Osteocyte (in vitro differentiated cells): ENCODE measurements at regions not wholly inside any gene's neighbourhood (a gene's known extent, or its start where the extent isn't known, plus 50 kb on each side); places are given as distances from the start of the nearest gene placed in this dataset.

ENCODE experiments used
- DNase-seq: peaks from one replicate; pipeline ENCODE4 v3.0.0; 2021; ENCODE audit warnings: mixed read lengths; ENCODE audit not compliant: unreplicated experiment; ENCODE audit errors: extremely low spot score
- H3K27ac Mint-ChIP-seq: one replicate; pipeline ENCODE4 v1.8.0; 2021; ENCODE audit warnings: mild to moderate bottlenecking, mixed read lengths; ENCODE audit not compliant: unreplicated experiment
- H3K27me3 Mint-ChIP-seq: one replicate; pipeline ENCODE4 v1.8.0; 2021; ENCODE audit warnings: mixed read lengths; ENCODE audit not compliant: unreplicated experiment
- H3K36me3 Mint-ChIP-seq: one replicate; pipeline ENCODE4 v1.8.0; 2021; ENCODE audit warnings: mixed read lengths; ENCODE audit not compliant: unreplicated experiment
- H3K4me1 Mint-ChIP-seq: one replicate; pipeline ENCODE4 v1.8.0; 2021; ENCODE audit warnings: mixed read lengths; ENCODE audit not compliant: unreplicated experiment
- H3K4me3 Mint-ChIP-seq: one replicate; pipeline ENCODE4 v1.8.0; 2021; ENCODE audit warnings: mild to moderate bottlenecking, moderate library complexity, mixed read lengths; ENCODE audit not compliant: unreplicated experiment
- H3K9me3 Mint-ChIP-seq: one replicate; pipeline ENCODE4 v1.8.0; 2021; ENCODE audit warnings: mixed read lengths; ENCODE audit not compliant: unreplicated experiment
- CTCF ChIP-seq: fragments of 200-600 bp; sonication (generic); IDR thresholded peaks from 2 replicates; pipeline ENCODE4 v1.5.0; 2021; ENCODE audit warnings: antibody characterized with exemption, mild to moderate bottlenecking, moderate library complexity

GRCh38 chr17:73770115-73770848, 126.0 kb upstream of the SDK2 start:
- H3K9me3 Mint-ChIP-seq: no peaks in the 10 kb centered on the region
- H3K27ac Mint-ChIP-seq: no peak overlapping the region
- no peaks in the 10 kb centered on the region for H3K36me3 Mint-ChIP-seq
- peaks cover 13% of the 10 kb centered on the region for H3K27me3 Mint-ChIP-seq
- no peak for DNase-seq
- no peak overlapping the region for H3K4me3 Mint-ChIP-seq
- peaks cover 14% of the 10 kb centered on the region for H3K4me1 Mint-ChIP-seq
- TF ChIP-seq CTCF: no peak

GRCh38 chr17:73770849-73771229, 126.6 kb upstream of the SDK2 start:
- H3K9me3 Mint-ChIP-seq: no peaks in the 10 kb centered on the region
- no peaks in the 10 kb centered on the region for H3K36me3 Mint-ChIP-seq
- peaks cover 14% of the 10 kb centered on the region for H3K27me3 Mint-ChIP-seq
- peaks cover 14% of the 10 kb centered on the region for H3K4me1 Mint-ChIP-seq
- H3K4me3 Mint-ChIP-seq: no peak overlapping the region
- no peak for TF ChIP-seq CTCF
- no peak overlapping the region for H3K27ac Mint-ChIP-seq
- no peak for DNase-seq

DNA sequence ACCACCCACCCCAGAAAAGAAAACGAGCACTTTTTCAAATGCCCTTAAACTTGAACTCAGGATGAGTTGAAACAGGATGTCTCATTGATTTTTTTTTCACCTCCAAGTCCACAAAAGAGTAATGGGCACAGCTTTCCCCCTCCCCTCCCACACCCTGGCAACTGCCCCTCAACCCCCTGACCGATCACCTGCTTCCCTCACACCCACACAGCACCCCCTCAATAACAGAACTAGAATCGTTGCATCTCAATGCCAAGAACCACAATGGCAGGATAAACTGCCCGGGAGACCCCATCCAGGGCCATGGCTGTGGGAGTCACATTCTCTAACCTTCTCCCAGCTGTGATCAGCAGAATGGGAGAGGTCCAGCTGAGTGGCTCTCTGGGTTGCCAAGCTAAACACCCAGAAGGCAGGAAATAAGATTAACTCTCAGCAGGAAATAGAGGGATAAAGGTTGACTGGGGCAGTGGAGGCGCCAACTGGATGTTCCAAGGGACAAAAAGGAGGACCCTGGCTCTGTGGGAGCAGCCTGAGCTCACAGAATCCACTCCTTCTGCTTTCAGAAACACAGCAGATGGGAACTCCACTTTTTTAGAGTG, 128.0 kb upstream of the SDK2 start:
- no peaks in the 10 kb centered on the region for H3K9me3 Mint-ChIP-seq
- H3K27me3 Mint-ChIP-seq: peaks cover 15% of the 10 kb centered on the region
- H3K4me3 Mint-ChIP-seq: no peak overlapping the region
- no peak for TF ChIP-seq CTCF
- H3K27ac Mint-ChIP-seq: no peak overlapping the region
- H3K4me1 Mint-ChIP-seq: peaks cover 14% of the 10 kb centered on the region
- H3K36me3 Mint-ChIP-seq: no peaks in the 10 kb centered on the region
- DNase-seq: no peak

GRCh38 chr17:73773702-73774101, 129.5 kb upstream of the SDK2 start:
- Mint-ChIP-seq H3K27ac (no peak overlapping the region), H3K4me1 (peaks cover 14% of the 10 kb centered on the region), H3K27me3 (peaks cover 10% of the 10 kb centered on the region), H3K9me3 (no peaks in the 10 kb centered on the region), H3K36me3 (no peaks in the 10 kb centered on the region), H3K4me3 (no peak overlapping the region)
- no peak for DNase-seq
- TF ChIP-seq CTCF: no peak

- H3K36me3 Mint-ChIP-seq: no peaks in the 10 kb centered on the region
- H3K27me3 Mint-ChIP-seq: peaks cover 5% of the 10 kb centered on the region
- no peaks in the 10 kb centered on the region for H3K9me3 Mint-ChIP-seq
- no peak for DNase-seq
- H3K27ac Mint-ChIP-seq: no peak overlapping the region
- peaks cover 14% of the 10 kb centered on the region for H3K4me1 Mint-ChIP-seq
- no peak for TF ChIP-seq CTCF
- H3K4me3 Mint-ChIP-seq: no peak overlapping the region
Observed at GRCh38 chr17:73774852-73775251, 130.6 kb upstream of the SDK2 start.
